Esophagus muscularis mucosa (tissue), 3 donors: ENCODE measurements at regions not wholly inside any gene's neighbourhood (a gene's known extent, or its start where the extent isn't known, plus 50 kb on each side); places are given as distances from the start of the nearest gene placed in this dataset.

Experiments
- CTCF ChIP-seq, 3 experiments: fragments of 200-600 bp in 2 of 3; fragments of 450-650 bp in 1 of 3; sonication (generic) in 2 of 3; IDR thresholded peaks; one replicate each; pipeline ENCODE4 v1.5.1; 2017 to 2019; ENCODE audit warnings: antibody characterized with exemption in 3 of 3, mild to moderate bottlenecking in 2 of 3, moderate library complexity in 1 of 3
- POLR2AphosphoS5 ChIP-seq, 2 donors: sonication (generic); formaldehyde crosslinking; IDR thresholded peaks; one replicate each; pipeline ENCODE4 v1.6.1; 2017; ENCODE audit warnings: antibody characterized with exemption in 2 of 2

- TF ChIP-seq CTCF (IDR thresholded peaks at IDR 0.05): no peak
- TF ChIP-seq POLR2AphosphoS5 (IDR thresholded peaks at IDR 0.05): no peak
Measured at GRCh38 chr10:6973899-6974298, 393.8 kb upstream of the PRKCQ start.
